Pancreas (tissue), 10 donors: ENCODE measurements at regions not wholly inside any gene's neighbourhood (a gene's known extent, or its start where the extent isn't known, plus 50 kb on each side); places are given as distances from the start of the nearest gene placed in this dataset.

Source experiments
- ATAC-seq, 4 donors: fragments of 200-7000 bp; cut with Tn5 transposase; one replicate each; pipeline versions ENCODE4 v1.8.0 to v1.9.1; 2020; ENCODE audit warnings: mild to moderate bottlenecking in 4 of 4, moderate library complexity in 4 of 4
- DNase-seq, 6 donors: peaks; one replicate each; pipeline ENCODE4 v3.0.0-alpha.2; 2020
- FAIRE-seq: peaks from 2 replicates; lab custom pipeline; 2012; peaks lifted over from hg19 to GRCh38; lab: Jason Lieb, UNC
- H3K27ac ChIP-seq, 4 donors: fragments of 200-600 bp; sonication (generic); 1 replicate in 3 of 4; 2 replicates in 1 of 4; pipeline versions ENCODE4 v1.5.0 to v1.8.0; 2020
- H3K27me3 ChIP-seq, 4 donors: fragments of 200-600 bp; one replicate each; pipeline ENCODE4 v1.8.0; 2021
- H3K36me3 ChIP-seq, 3 donors: fragments of 200-600 bp; sonication (generic) in 1 of 3; one replicate each; pipeline versions ENCODE4 v1.5.0 to v1.8.0; 2020 to 2021
- H3K4me1 ChIP-seq, 3 donors: fragments of 200-600 bp; one replicate each; pipeline ENCODE4 v1.8.0; 2021
- H3K4me3 ChIP-seq, 4 donors: fragments of 200-600 bp; sonication (generic) in 2 of 4; one replicate each; pipeline versions ENCODE4 v1.5.0 to v1.8.0; 2020 to 2021
- H3K9me3 ChIP-seq, 4 donors: fragments of 200-600 bp; one replicate each; pipeline ENCODE4 v1.8.0; 2021
- WGBS, 2 donors: extraction: QIAGEN DNeasy Blood & Tissue Kit; methylation state at CpG; one replicate each; pipeline ENCODE4 v1.1.7; 2013; 5-methylcytosine and 5-hydroxymethylcytosine counted together
- intact Hi-C, 3 donors: fragments of 100-400 bp; cut with DNase I; formaldehyde crosslinking; loops; one replicate each; pipeline versions ENCODE4 v1.11.1 to v1.14.2; 2022
- TF ChIP-seq, protein P1 (sequence below), 4 donors: fragments of 200-600 bp; sonication (generic) in 3 of 4; IDR thresholded peaks; one replicate each; pipeline versions ENCODE4 v1.5.0 to v1.8.0; 2021; ENCODE audit warnings: antibody characterized with exemption in 4 of 4
- donor health status: healthy with polysubstance abuse.
- donor health status: DM: no; HTN: no; CAD: no; lungs with moderate emphysema.
- donor health status: DM: no; HTN: no; CAD: no.
- donor health status: control.
- donor health status: control.
- donor health status: Bipolar disorder and iron deficiency.
- donor health status: DM: yes; HTN: yes; CAD: no.
- donor health status: DM: no; HTN: no; CAD: no.
- donor health status: DM: no; HTN: no; CAD: no.
- donor health status: DM: yes; HTN: yes; CAD: no.

DNA sequence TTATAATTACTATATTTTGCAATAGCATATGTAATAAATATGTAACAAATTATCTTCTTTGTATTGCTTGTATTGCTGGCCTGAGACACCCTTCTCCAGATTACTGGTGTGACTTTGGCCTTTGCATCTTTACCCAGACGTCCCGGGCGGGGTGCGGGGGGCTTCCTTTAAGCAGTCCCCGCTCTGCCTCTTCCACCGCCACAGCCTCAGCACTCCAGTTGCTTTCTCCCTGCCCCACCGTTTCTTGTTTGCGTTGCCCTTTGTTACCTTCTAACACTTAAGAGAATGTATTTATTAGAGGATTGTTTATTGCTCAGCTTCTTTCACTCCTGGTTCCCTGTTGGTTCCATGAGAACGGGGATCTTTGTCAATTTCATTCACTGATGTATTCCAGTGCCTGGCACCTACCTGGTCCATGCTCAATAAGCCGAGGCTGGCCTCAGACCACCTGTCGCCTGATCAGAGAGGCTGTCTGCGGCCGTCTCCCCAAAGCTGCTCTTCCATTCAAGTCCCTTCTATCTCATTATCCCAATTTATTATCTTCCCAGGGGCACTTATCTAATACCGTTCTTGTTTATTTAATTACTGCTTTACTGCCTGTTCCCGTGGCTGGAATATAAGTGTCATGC, 100.5 kb upstream of the RFLNA start:
- Histone ChIP-seq H3K27ac (no peak overlapping the region), H3K36me3 (no peaks in the 10 kb centered on the region), H3K27me3 (no peaks in the 10 kb centered on the region), H3K4me3 (no peak overlapping the region), H3K4me1 (no peaks in the 10 kb centered on the region), H3K9me3 (no peaks in the 10 kb centered on the region)
- no peak for FAIRE-seq
- intact Hi-C loops: no loop called here
- TF ChIP-seq, protein P1, sequence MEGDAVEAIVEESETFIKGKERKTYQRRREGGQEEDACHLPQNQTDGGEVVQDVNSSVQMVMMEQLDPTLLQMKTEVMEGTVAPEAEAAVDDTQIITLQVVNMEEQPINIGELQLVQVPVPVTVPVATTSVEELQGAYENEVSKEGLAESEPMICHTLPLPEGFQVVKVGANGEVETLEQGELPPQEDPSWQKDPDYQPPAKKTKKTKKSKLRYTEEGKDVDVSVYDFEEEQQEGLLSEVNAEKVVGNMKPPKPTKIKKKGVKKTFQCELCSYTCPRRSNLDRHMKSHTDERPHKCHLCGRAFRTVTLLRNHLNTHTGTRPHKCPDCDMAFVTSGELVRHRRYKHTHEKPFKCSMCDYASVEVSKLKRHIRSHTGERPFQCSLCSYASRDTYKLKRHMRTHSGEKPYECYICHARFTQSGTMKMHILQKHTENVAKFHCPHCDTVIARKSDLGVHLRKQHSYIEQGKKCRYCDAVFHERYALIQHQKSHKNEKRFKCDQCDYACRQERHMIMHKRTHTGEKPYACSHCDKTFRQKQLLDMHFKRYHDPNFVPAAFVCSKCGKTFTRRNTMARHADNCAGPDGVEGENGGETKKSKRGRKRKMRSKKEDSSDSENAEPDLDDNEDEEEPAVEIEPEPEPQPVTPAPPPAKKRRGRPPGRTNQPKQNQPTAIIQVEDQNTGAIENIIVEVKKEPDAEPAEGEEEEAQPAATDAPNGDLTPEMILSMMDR (IDR thresholded peaks at IDR 0.05): no peak
- no peak for DNase-seq
- no peak for ATAC-seq
- 74 to 77% methylated on average over 15 of the region's 15 CpGs for WGBS, 2 donors

DNA sequence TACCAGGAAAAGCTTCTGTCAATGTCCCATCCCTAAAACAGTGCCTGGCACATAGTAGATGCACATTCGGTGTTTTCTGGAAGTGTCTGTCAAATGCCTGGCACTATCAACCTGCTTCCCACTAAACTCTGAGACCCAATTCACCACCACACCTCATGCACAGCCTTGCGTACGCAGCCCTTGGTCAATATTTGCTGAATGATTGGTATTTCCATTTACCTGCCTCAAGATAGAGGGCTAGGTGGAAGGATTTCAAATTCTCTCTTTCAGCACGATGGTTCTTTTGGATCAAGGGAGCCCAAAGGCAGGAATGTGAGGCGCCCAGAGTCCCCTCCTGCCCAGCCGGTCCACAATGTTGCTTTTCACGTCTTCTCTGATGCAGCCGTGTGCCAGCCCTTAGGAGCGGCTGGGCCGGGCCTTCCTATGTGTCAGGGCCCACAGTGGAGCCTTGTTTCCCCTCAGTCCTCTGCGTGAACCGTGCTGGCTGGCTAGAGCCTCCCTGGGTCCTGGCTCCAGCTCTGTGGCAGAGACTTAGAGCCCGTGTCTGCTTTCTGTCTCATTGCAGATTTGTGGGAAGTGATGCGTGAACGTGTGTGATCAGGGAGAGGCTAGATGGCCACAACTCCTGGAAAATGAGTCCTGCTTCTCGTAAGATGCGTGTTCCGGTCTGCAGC, 99.9 kb upstream of the RFLNA start:
- no peak overlapping the region for H3K4me3 ChIP-seq
- TF ChIP-seq, protein P1 (IDR thresholded peaks at IDR 0.05): no peak
- no peak for FAIRE-seq
- WGBS, 2 donors: 68 to 69% methylated on average over 18 of the region's 18 CpGs
- ATAC-seq: peak in 1 of 4 donors; percentile 54
- H3K36me3 ChIP-seq: no peaks in the 10 kb centered on the region
- H3K4me1 ChIP-seq: no peaks in the 10 kb centered on the region
- intact Hi-C loops: no loop called here
- no peak overlapping the region for H3K27ac ChIP-seq
- H3K9me3 ChIP-seq: no peaks in the 10 kb centered on the region
- H3K27me3 ChIP-seq: no peaks in the 10 kb centered on the region
- DNase-seq: no peak

DNA sequence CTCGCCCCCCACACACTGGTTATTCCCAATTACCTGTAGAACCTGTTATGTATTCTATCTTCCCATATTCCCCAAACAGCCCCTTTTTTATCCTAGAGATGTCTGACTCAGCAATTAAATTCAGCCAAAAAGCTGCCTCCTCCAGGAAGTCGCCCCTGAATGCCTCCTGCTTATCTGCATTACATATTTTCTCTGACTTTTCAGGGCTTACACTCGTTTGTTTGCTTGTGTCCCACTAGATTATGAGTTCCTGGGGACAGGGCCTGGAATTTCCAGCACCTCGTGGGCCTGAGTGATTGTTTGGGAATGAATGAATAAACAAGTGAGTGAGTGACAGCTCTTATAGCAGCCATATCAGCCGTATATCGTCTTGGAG, 99.3 kb upstream of the RFLNA start:
- intact Hi-C loops: no loop called here
- Histone ChIP-seq H3K4me1 (no peaks in the 10 kb centered on the region), H3K27me3 (no peaks in the 10 kb centered on the region), H3K9me3 (no peaks in the 10 kb centered on the region), H3K4me3 (no peak overlapping the region), H3K36me3 (no peaks in the 10 kb centered on the region), H3K27ac (no peak overlapping the region)
- FAIRE-seq (no peak), ATAC-seq (no peak), DNase-seq (no peak)
- WGBS, 2 donors: 55 to 60% methylated on average over 6 of the region's 6 CpGs
- TF ChIP-seq, protein P1 (IDR thresholded peaks at IDR 0.05): no peak

DNA sequence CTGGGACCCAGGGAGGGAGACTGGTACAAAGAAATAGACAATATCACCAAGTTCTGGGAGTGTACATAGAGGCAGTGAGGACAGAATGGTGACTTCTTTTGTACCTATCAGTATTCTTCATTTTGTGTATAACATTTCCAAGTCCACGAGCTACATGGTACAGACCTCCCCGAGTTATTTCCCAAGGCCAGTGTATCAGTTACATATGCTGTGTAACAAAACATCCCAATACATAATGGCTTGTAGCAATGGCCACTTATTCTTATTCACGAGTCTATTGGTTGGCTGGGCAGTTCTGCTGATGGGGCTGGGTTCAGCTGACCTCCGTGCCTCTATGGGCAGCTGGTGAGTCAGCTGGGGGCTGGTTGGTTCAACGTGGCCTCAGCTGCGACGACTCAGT, 98.7 kb upstream of the RFLNA start:
- ATAC-seq (no peak), FAIRE-seq (no peak)

More for the DNA sequence above, 98.7 kb upstream of the RFLNA start:
- no peaks in the 10 kb centered on the region for H3K4me1 ChIP-seq
- no peaks in the 10 kb centered on the region for H3K36me3 ChIP-seq
- WGBS, 2 donors: 90 to 91% methylated on average over 7 of the region's 7 CpGs
- H3K4me3 ChIP-seq: no peak overlapping the region
- no peaks in the 10 kb centered on the region for H3K27me3 ChIP-seq
- no peak overlapping the region for H3K27ac ChIP-seq
- DNase-seq: no peak
- intact Hi-C loops: no loop called here
- H3K9me3 ChIP-seq: no peaks in the 10 kb centered on the region
- TF ChIP-seq, protein P1 (IDR thresholded peaks at IDR 0.05): no peak
